ENCODE measurements at regions not wholly inside any gene's neighbourhood (a gene's known extent, or its start where the extent isn't known, plus 50 kb on each side); places are given as distances from the start of the nearest gene placed in this dataset.

GRCh38 chr20:11822540-11822794 is 95.2 kb upstream of the BTBD3 start:
- TF ChIP-seq ZBTB40 (IDR thresholded peaks at IDR 0.05; ENCODE audit: borderline replicate concordance) (no peak), HDAC6 (IDR thresholded peaks at IDR 0.05; ENCODE audit: unreplicated experiment) (no peak), CTCF (IDR thresholded peaks at IDR 0.05 in 2 of 3, conservative IDR thresholded peaks at IDR 0.05 in 1 of 3; ENCODE audit: control insufficient read depth in 2 of 3, extremely low read depth in 1 of 3, insufficient read depth in 1 of 3, low read depth in 3 of 3, low read length in 3 of 3) (no peak), YY1 (IDR thresholded peaks at IDR 0.05; ENCODE audit: low read depth, low read length) (no peak), E2F8 (IDR thresholded peaks at IDR 0.05; ENCODE audit: low read depth, partially characterized antibody) (no peak), MXI1 (IDR thresholded peaks at IDR 0.05; ENCODE audit: low read depth, low read length) (no peak)

All from GM12878 (cell line).